ENCODE measurements at regions not wholly inside any gene's neighbourhood (a gene's known extent, or its start where the extent isn't known, plus 50 kb on each side); places are given as distances from the start of the nearest gene placed in this dataset.

DNA sequence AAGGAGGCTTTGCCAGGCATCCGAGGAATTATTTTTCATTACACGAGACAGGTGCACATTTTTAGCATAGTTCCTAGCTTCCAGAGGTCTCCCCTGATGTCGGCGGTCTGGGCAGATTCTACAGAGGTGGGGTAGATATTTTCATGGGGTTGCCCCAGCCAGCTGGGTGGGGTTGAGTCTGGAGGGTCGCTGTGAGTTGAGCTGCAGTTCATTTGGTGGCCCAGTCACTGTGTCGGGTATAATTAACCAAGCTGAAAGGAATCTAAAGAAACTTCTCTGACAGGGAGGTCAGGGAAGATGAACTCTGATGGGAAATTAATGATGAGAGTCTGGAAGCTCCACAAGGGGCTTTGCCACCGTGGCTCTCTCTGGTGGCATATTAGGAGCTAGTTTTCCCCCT is 233.7 kb upstream of the NAV2 start:
- no peaks in the 10 kb centered on the region for H3K4me1 ChIP-seq (ENCODE audit: control insufficient read depth, extremely low read depth, insufficient read depth, low read length)
- no peaks in the 10 kb centered on the region for H3K79me2 ChIP-seq (ENCODE audit: control insufficient read depth, insufficient read depth, low read length)
- no peaks in the 10 kb centered on the region for H3K9me3 ChIP-seq (replicated peaks; ENCODE audit: control insufficient read depth, insufficient read depth, low read length)
- H4K20me1 ChIP-seq (replicated peaks; ENCODE audit: control insufficient read depth, extremely low read depth, insufficient read depth, low read length) = no peaks in the 10 kb centered on the region
- BruUV-seq (replicated peaks) = no TSS peak
- no peak overlapping the region for H3K4me3 ChIP-seq (replicated peaks in 1 of 3; ENCODE audit: insufficient read depth in 1 of 3, low read depth in 1 of 3, low read length in 3 of 3)
- no peak for FAIRE-seq
- DNase-seq (ENCODE audit: low read depth, low spot score) = no peak
- H3K36me3 ChIP-seq (ENCODE audit: control insufficient read depth in 2 of 2, extremely low read depth in 1 of 2, insufficient read depth in 2 of 2, low read length in 2 of 2) = no peaks in the 10 kb centered on the region
- no peak overlapping the region for H2AFZ ChIP-seq (ENCODE audit: low read depth, low read length)
- no peaks in the 10 kb centered on the region for H3K9me1 ChIP-seq (replicated peaks; ENCODE audit: control insufficient read depth, extremely low read depth, insufficient read depth, low read length)
- H3K27ac ChIP-seq (ENCODE audit: insufficient read depth, low read depth, low read length) = no peak overlapping the region
- ChIA-PET CTCF (interaction anchor here (0.8 to 1.4 kb wide), 4 partner anchors 15 to 153 kb away, joined by 3 read pairs; no protein-coding TSS in a partner anchor), POLR2A (no interaction called here)
- H3K27me3 ChIP-seq (ENCODE audit: control insufficient read depth in 2 of 2, insufficient read depth in 2 of 2, low read length in 2 of 2) = no peaks in the 10 kb centered on the region
- H3K4me2 ChIP-seq (ENCODE audit: insufficient read depth, low read length) = no peak overlapping the region
- intact Hi-C loops (cut with micrococcal nuclease) = no loop called here
- no peak for TF ChIP-seq EZH2 (IDR thresholded peaks at IDR 0.05; ENCODE audit: borderline replicate concordance, low read depth, low read length, severe bottlenecking)
- no peak for TF ChIP-seq GATA2 (IDR thresholded peaks at IDR 0.05; ENCODE audit: insufficient read depth, insufficient read length, low read depth, low read length)
- no peak for TF ChIP-seq FOS (IDR thresholded peaks at IDR 0.05; ENCODE audit: borderline replicate concordance, insufficient read depth, low read length)
- no peak for TF ChIP-seq POLR2A (IDR thresholded peaks at IDR 0.05; ENCODE audit: low read depth, low read length)
- dilution Hi-C loops (cut with MboI; ENCODE audit: extremely low pct_ligation_motif_present, low sequenced_read_pairs) = no loop called here
- no peak overlapping the region for H3K9ac ChIP-seq (replicated peaks; ENCODE audit: extremely low read depth, insufficient read depth, low read length)

DNA sequence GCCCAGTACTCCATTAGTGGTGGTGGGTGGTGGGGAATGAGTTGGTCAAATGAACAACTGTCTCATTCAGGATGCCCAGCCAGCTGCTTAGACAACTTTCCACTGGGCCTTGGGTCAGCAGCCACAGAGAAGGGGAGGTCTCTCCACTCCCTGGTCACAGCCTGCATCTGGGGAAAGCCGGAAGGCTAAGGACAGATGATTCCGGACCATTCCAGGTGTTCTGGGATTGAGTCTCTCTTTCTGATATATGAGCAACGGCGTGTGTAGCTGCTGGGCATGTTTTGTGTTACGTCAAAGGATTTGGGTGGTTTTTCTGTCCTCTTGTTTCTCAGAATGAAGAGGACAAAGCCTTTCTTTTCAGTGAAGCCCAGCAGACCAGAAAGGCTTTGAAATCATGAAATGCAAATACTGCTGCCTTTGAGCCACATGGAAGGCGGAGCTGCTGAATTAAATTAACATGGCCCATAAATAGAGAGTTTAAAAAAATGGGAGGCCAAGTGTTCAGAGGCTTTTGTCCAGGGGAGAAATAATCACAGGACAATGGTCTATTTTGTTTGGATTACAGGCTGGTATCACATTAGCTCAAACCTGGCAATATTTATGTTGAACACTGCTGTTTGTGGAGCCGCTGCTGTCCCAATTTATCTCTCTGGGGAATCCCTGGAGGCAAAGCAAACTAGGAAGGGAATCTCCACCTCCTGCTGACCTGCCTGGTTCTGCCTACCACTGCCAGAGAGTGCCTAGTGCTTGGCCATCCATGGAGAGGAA is 234.4 kb upstream of the E2F8 start:
- no peaks in the 10 kb centered on the region for H3K36me3 ChIP-seq (ENCODE audit: control insufficient read depth in 2 of 2, extremely low read depth in 1 of 2, insufficient read depth in 2 of 2, low read length in 2 of 2)
- H2AFZ ChIP-seq (ENCODE audit: low read depth, low read length) = no peak overlapping the region
- H3K4me2 ChIP-seq (ENCODE audit: insufficient read depth, low read length) = no peak overlapping the region
- FAIRE-seq (peak; percentile 35), DNase-seq (ENCODE audit: low read depth, low spot score) (no peak)
- dilution Hi-C loops (cut with MboI; ENCODE audit: extremely low pct_ligation_motif_present, low sequenced_read_pairs) = no loop called here
- H3K4me3 ChIP-seq (replicated peaks in 1 of 3; ENCODE audit: insufficient read depth in 1 of 3, low read depth in 1 of 3, low read length in 3 of 3) = no peak overlapping the region
- no peaks in the 10 kb centered on the region for H3K9me1 ChIP-seq (replicated peaks; ENCODE audit: control insufficient read depth, extremely low read depth, insufficient read depth, low read length)
- no peaks in the 10 kb centered on the region for H3K4me1 ChIP-seq (ENCODE audit: control insufficient read depth, extremely low read depth, insufficient read depth, low read length)
- intact Hi-C loops (cut with micrococcal nuclease) = no loop called here
- POLR2A ChIA-PET = no interaction called here
- H3K27ac ChIP-seq (ENCODE audit: insufficient read depth, low read depth, low read length) = no peak overlapping the region
- no peak for TF ChIP-seq POLR2AphosphoS5 (IDR thresholded peaks at IDR 0.05; ENCODE audit: insufficient read depth, low read depth, low read length)
- TF ChIP-seq JUN (IDR thresholded peaks at IDR 0.05; ENCODE audit: borderline replicate concordance, insufficient read depth, insufficient read length, low read depth) = no peak
- TF ChIP-seq POLR2A (IDR thresholded peaks at IDR 0.05; ENCODE audit: low read depth, low read length) = no peak
- TF ChIP-seq MAX (IDR thresholded peaks at IDR 0.05; ENCODE audit: insufficient read depth, insufficient read length) = no peak
- TF ChIP-seq GATA2 (IDR thresholded peaks at IDR 0.05; ENCODE audit: insufficient read depth, insufficient read length, low read depth, low read length) = no peak
- TF ChIP-seq CTCF (IDR thresholded peaks at IDR 0.05; ENCODE audit: extremely low read depth in 1 of 2, insufficient read depth in 1 of 2, low read depth in 1 of 2, low read length in 2 of 2) = no peak
- TF ChIP-seq MYC (IDR thresholded peaks at IDR 0.05; ENCODE audit: low read depth, low read length) = no peak
- no peak for TF ChIP-seq FOS (IDR thresholded peaks at IDR 0.05; ENCODE audit: borderline replicate concordance, insufficient read depth, low read length)
- no peak for TF ChIP-seq EZH2 (IDR thresholded peaks at IDR 0.05; ENCODE audit: borderline replicate concordance, low read depth, low read length, severe bottlenecking)
- no peaks in the 10 kb centered on the region for H3K27me3 ChIP-seq (ENCODE audit: control insufficient read depth in 2 of 2, insufficient read depth in 2 of 2, low read length in 2 of 2)
- no peak overlapping the region for H3K9ac ChIP-seq (replicated peaks; ENCODE audit: extremely low read depth, insufficient read depth, low read length)
- BruUV-seq (replicated peaks) = no TSS peak
- H3K79me2 ChIP-seq (ENCODE audit: control insufficient read depth, insufficient read depth, low read length) = no peaks in the 10 kb centered on the region
- no peaks in the 10 kb centered on the region for H3K9me3 ChIP-seq (replicated peaks; ENCODE audit: control insufficient read depth, insufficient read depth, low read length)
- CTCF ChIA-PET = no interaction called here
- no peaks in the 10 kb centered on the region for H4K20me1 ChIP-seq (replicated peaks; ENCODE audit: control insufficient read depth, extremely low read depth, insufficient read depth, low read length)

All from endothelial cell of umbilical vein (primary cell).